ENCODE measurements at regions not wholly inside any gene's neighbourhood (a gene's known extent, or its start where the extent isn't known, plus 50 kb on each side); places are given as distances from the start of the nearest gene placed in this dataset.

DNA sequence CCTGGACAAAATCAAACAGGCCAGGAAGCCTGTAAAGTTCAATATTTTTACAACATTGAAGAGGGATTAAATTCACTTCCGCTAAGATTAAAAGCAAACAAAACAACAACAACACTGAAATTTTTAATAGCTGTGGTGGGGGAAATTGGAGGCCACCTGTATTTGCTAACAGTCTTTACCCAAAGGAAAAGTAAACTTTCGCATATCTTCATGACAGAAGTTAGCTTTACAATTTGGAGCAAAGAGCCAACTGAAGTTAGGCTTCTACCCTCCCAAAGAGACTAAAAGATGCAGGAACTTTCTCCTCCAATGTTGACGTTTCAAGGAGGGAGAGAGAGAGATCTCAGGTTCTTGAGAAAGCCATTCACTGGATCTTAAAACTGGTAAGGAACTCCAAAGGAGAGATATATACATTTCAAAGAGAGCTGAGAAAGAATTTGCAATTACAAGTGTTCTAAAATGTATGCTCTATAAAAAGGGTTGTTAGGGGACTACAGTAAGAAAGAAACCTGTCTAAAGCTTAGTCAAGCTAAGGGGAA, 349.2 kb upstream of the CDH9 start:
- no peak for DNase-seq (ENCODE audit: low read depth)
- H3K4me3 ChIP-seq (ENCODE audit: low read depth, low read length) = no peak overlapping the region
- TF ChIP-seq, protein P1, sequence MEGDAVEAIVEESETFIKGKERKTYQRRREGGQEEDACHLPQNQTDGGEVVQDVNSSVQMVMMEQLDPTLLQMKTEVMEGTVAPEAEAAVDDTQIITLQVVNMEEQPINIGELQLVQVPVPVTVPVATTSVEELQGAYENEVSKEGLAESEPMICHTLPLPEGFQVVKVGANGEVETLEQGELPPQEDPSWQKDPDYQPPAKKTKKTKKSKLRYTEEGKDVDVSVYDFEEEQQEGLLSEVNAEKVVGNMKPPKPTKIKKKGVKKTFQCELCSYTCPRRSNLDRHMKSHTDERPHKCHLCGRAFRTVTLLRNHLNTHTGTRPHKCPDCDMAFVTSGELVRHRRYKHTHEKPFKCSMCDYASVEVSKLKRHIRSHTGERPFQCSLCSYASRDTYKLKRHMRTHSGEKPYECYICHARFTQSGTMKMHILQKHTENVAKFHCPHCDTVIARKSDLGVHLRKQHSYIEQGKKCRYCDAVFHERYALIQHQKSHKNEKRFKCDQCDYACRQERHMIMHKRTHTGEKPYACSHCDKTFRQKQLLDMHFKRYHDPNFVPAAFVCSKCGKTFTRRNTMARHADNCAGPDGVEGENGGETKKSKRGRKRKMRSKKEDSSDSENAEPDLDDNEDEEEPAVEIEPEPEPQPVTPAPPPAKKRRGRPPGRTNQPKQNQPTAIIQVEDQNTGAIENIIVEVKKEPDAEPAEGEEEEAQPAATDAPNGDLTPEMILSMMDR (IDR thresholded peaks at IDR 0.05; ENCODE audit: insufficient read depth, low read length) = no peak

DNA sequence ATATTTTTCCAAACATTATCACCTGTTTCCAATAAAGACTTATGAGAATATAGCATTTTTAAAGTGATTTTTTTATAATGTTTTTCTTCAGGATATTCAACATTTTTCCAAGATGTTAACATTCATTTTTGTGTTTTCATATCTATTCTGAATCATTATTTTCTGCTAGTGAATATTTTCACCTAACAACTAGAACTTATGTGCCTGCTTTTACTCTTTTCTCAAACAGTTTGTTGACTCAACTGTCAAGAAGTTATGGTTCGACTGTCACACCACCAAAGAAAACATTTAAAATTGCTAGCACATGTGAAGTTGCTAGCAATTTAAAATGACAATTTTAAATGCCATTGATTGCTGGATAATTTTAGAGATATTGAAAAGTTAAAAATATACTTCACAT, 343.3 kb upstream of the CDH9 start:
- TF ChIP-seq, protein P1 (IDR thresholded peaks at IDR 0.05; ENCODE audit: insufficient read depth, low read length) = no peak
- no peak overlapping the region for H3K4me3 ChIP-seq (ENCODE audit: low read depth, low read length)
- no peak for DNase-seq (ENCODE audit: low read depth)

- H3K4me3 ChIP-seq (ENCODE audit: low read depth, low read length) = no peak overlapping the region
- no peak for DNase-seq (ENCODE audit: low read depth)
- TF ChIP-seq, protein P1 (IDR thresholded peaks at IDR 0.05; ENCODE audit: insufficient read depth, low read length) = no peak
These were observed 339.2 kb upstream of the CDH9 start for GRCh38 chr5:27377626-27378025.

GRCh38 chr5:27353970-27354369, 315.6 kb upstream of the CDH9 start:
- no peak for DNase-seq (ENCODE audit: low read depth)
- H3K4me3 ChIP-seq (ENCODE audit: low read depth, low read length) = no peak overlapping the region

DNA sequence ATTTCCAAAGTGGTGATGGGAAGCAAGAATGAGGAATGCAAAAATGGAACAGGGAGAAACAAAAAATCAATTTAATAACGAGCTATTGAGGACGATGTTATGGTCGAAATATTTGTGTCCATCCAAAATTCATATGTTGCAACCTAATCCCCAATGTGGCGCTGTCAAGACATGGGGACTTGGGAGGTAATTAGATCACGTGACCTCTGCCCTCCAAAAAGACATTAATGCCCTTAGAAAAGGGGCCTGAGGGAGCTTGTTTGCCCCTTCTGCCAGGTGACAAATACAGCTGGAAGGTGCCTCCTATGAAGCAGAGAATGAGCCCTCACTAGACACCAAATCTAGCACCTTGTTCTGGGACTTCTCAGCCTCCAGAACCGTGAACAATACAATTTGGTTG, 315.2 kb upstream of the CDH9 start:
- no peak for DNase-seq (ENCODE audit: low read depth)
- TF ChIP-seq, protein P1 (IDR thresholded peaks at IDR 0.05; ENCODE audit: insufficient read depth, low read length) = no peak
- no peak overlapping the region for H3K4me3 ChIP-seq (ENCODE audit: low read depth, low read length)

More at GRCh38 chr5:27353970-27354369, 315.6 kb upstream of the CDH9 start:
- TF ChIP-seq, protein P1 (IDR thresholded peaks at IDR 0.05; ENCODE audit: insufficient read depth, low read length) = no peak

DNA sequence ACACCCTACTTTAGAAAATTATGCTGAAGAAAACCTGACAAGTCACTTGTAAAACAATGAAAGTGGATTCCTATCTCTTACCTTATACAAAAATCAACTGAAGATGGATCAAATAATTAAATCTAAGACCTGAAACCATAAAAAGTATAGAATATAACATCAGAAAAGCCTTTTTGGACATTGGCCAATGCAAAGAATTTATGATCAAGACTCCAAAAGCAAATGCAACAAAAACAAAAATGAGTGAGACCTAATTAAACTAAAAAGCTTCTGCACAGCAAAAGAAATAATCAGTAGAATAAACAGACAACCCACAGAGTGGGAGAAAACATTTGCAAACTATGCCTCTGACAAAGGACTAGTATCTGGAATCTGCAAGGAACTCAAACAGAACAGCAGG, 303.0 kb upstream of the CDH9 start:
- H3K4me3 ChIP-seq (ENCODE audit: low read depth, low read length) = no peak overlapping the region
- DNase-seq (ENCODE audit: low read depth) = no peak
- TF ChIP-seq, protein P1 (IDR thresholded peaks at IDR 0.05; ENCODE audit: insufficient read depth, low read length) = no peak

DNA sequence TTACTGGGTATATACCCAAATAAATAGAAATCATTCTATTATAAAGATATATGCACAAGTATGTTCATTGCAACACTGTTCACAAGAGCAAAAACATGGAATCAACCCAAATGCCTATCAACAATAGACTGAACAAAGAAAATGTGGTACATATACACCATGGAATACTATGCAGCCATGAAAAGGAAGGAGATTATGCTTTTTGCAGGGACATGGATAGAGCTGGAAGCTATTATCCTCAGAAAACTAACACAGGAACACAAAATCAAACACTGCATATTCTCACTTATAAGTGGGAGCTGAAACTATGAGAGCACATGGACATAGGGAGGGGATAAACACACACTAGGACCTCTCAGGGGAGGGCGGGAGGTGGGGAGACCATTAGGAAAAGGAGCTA, 298.4 kb upstream of the CDH9 start:
- DNase-seq (ENCODE audit: low read depth) = no peak
- H3K4me3 ChIP-seq (ENCODE audit: low read depth, low read length) = no peak overlapping the region

More for the DNA sequence above, 298.4 kb upstream of the CDH9 start:
- TF ChIP-seq, protein P1 (IDR thresholded peaks at IDR 0.05; ENCODE audit: insufficient read depth, low read length) = no peak
